ENCODE measurements at regions not wholly inside any gene's neighbourhood (a gene's known extent, or its start where the extent isn't known, plus 50 kb on each side); places are given as distances from the start of the nearest gene placed in this dataset.

GRCh38 chr6:170127151-170127550, 163.7 kb downstream of the DLL1 start:
- TF ChIP-seq, protein P1, sequence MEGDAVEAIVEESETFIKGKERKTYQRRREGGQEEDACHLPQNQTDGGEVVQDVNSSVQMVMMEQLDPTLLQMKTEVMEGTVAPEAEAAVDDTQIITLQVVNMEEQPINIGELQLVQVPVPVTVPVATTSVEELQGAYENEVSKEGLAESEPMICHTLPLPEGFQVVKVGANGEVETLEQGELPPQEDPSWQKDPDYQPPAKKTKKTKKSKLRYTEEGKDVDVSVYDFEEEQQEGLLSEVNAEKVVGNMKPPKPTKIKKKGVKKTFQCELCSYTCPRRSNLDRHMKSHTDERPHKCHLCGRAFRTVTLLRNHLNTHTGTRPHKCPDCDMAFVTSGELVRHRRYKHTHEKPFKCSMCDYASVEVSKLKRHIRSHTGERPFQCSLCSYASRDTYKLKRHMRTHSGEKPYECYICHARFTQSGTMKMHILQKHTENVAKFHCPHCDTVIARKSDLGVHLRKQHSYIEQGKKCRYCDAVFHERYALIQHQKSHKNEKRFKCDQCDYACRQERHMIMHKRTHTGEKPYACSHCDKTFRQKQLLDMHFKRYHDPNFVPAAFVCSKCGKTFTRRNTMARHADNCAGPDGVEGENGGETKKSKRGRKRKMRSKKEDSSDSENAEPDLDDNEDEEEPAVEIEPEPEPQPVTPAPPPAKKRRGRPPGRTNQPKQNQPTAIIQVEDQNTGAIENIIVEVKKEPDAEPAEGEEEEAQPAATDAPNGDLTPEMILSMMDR (conservative IDR thresholded peaks at IDR 0.05; ENCODE audit: low read depth in 2 of 2): no peak
- no peak for TF ChIP-seq EZH2 (IDR thresholded peaks at IDR 0.05; ENCODE audit: low read depth, unreplicated experiment)
- no peak for TF ChIP-seq POLR2AphosphoS5 (IDR thresholded peaks at IDR 0.05; ENCODE audit: low read depth)
- no peak for TF ChIP-seq EZH2phosphoT487 (IDR thresholded peaks at IDR 0.05; ENCODE audit: unreplicated experiment)
- no peak for TF ChIP-seq STAT1 (IDR thresholded peaks at IDR 0.05; ENCODE audit: unreplicated experiment)
- no peak for TF ChIP-seq CREB1 (CRISPR knock-in tag; IDR thresholded peaks at IDR 0.05; ENCODE audit: low read depth)
- TF ChIP-seq REST (IDR thresholded peaks at IDR 0.05; ENCODE audit: unreplicated experiment): no peak
- TF ChIP-seq ZNF331 (CRISPR knock-in tag; IDR thresholded peaks at IDR 0.05; ENCODE audit: low read depth): peak; percentile 65
- TF ChIP-seq, protein P2, sequence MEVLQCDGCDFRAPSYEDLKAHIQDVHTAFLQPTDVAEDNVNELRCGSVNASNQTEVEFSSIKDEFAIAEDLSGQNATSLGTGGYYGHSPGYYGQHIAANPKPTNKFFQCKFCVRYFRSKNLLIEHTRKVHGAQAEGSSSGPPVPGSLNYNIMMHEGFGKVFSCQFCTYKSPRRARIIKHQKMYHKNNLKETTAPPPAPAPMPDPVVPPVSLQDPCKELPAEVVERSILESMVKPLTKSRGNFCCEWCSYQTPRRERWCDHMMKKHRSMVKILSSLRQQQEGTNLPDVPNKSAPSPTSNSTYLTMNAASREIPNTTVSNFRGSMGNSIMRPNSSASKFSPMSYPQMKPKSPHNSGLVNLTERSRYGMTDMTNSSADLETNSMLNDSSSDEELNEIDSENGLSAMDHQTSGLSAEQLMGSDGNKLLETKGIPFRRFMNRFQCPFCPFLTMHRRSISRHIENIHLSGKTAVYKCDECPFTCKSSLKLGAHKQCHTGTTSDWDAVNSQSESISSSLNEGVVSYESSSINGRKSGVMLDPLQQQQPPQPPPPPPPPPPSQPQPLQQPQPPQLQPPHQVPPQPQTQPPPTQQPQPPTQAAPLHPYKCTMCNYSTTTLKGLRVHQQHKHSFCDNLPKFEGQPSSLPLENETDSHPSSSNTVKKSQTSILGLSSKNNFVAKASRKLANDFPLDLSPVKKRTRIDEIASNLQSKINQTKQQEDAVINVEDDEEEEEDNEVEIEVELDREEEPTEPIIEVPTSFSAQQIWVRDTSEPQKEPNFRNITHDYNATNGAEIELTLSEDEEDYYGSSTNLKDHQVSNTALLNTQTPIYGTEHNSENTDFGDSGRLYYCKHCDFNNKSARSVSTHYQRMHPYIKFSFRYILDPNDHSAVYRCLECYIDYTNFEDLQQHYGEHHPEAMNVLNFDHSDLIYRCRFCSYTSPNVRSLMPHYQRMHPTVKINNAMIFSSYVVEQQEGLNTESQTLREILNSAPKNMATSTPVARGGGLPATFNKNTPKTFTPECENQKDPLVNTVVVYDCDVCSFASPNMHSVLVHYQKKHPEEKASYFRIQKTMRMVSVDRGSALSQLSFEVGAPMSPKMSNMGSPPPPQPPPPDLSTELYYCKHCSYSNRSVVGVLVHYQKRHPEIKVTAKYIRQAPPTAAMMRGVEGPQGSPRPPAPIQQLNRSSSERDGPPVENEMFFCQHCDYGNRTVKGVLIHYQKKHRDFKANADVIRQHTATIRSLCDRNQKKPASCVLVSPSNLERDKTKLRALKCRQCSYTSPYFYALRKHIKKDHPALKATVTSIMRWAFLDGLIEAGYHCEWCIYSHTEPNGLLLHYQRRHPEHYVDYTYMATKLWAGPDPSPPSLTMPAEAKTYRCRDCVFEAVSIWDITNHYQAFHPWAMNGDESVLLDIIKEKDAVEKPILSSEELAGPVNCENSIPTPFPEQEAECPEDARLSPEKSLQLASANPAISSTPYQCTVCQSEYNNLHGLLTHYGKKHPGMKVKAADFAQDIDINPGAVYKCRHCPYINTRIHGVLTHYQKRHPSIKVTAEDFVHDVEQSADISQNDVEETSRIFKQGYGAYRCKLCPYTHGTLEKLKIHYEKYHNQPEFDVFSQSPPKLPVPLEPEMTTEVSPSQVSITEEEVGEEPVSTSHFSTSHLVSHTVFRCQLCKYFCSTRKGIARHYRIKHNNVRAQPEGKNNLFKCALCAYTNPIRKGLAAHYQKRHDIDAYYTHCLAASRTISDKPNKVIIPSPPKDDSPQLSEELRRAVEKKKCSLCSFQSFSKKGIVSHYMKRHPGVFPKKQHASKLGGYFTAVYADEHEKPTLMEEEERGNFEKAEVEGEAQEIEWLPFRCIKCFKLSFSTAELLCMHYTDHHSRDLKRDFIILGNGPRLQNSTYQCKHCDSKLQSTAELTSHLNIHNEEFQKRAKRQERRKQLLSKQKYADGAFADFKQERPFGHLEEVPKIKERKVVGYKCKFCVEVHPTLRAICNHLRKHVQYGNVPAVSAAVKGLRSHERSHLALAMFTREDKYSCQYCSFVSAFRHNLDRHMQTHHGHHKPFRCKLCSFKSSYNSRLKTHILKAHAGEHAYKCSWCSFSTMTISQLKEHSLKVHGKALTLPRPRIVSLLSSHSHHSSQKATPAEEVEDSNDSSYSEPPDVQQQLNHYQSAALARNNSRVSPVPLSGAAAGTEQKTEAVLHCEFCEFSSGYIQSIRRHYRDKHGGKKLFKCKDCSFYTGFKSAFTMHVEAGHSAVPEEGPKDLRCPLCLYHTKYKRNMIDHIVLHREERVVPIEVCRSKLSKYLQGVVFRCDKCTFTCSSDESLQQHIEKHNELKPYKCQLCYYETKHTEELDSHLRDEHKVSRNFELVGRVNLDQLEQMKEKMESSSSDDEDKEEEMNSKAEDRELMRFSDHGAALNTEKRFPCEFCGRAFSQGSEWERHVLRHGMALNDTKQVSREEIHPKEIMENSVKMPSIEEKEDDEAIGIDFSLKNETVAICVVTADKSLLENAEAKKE (CRISPR knock-in tag; IDR thresholded peaks at IDR 0.05): no peak
- no peak for TF ChIP-seq ETS1 (IDR thresholded peaks at IDR 0.05)
- no peak for TF ChIP-seq JUNB (IDR thresholded peaks at IDR 0.05; ENCODE audit: unreplicated experiment)
- no peak for TF ChIP-seq NANOG (IDR thresholded peaks at IDR 0.05; ENCODE audit: borderline replicate concordance)
- TF ChIP-seq ZNF114 (CRISPR knock-in tag; IDR thresholded peaks at IDR 0.05): no peak

All from GM23338 (cell line).